Islet precursor cell (in vitro differentiated cells): ENCODE measurements at regions not wholly inside any gene's neighbourhood (a gene's known extent, or its start where the extent isn't known, plus 50 kb on each side); places are given as distances from the start of the nearest gene placed in this dataset.

Experiments
- DNase-seq: peaks from one replicate; pipeline ENCODE4 v3.0.0-alpha.2; 2018

GRCh38 chr5:32501071-32502002 lies 56.8 kb upstream of the ZFR start:
- peak; percentile 65 for DNase-seq

GRCh38 chr5:32500181-32500580 lies 55.6 kb upstream of the ZFR start:
- no peak for DNase-seq

- no peak for DNase-seq
Observed at GRCh38 chr5:32499261-32499660, 54.7 kb upstream of the ZFR start.

GRCh38 chr5:32498484-32498883 lies 53.9 kb upstream of the ZFR start:
- DNase-seq: no peak

GRCh38 chr5:32496104-32496503 lies 51.6 kb upstream of the ZFR start:
- DNase-seq: no peak

GRCh38 chr5:32494827-32495226 lies 50.3 kb upstream of the ZFR start:
- no peak for DNase-seq
